GM18505 (cell line): ENCODE measurements at regions not wholly inside any gene's neighbourhood (a gene's known extent, or its start where the extent isn't known, plus 50 kb on each side); places are given as distances from the start of the nearest gene placed in this dataset.

ENCODE experiments used
- ATAC-seq: cut with Tn5 transposase; IDR thresholded peaks from one replicate; pipeline ENCODE4 v1.9.1; 2021; ENCODE audit not compliant: unreplicated experiment
- POLR2A ChIP-seq: IDR thresholded peaks from 4 replicates; pipeline ENCODE4 v1.6.1; 2011; ENCODE audit warnings: borderline replicate concordance; ENCODE audit not compliant: insufficient read depth, insufficient read length; ENCODE audit errors: extremely low read depth

GRCh38 chr18:2030647-2031046 is 540.7 kb downstream of the METTL4 start:
- TF ChIP-seq POLR2A = no peak
- ATAC-seq = no peak

DNA sequence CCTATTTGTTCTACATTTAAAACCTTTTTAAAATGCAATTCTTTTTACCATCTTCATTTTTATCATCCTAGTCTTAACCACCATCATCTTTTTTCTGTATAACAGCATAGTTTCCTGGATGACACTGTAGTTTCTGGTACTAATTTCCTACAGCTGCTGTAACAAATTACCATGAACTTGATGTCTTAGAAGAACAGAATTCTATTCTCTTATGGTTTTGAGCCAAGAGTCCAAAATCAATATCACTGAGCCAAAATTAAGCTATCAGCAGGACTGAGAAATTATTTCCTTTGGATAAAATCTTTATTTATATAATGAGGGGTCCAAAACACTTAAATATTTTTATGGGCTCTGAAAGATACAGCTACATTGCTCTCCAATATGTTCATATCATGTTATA is 539.3 kb downstream of the METTL4 start:
- ATAC-seq = no peak
- TF ChIP-seq POLR2A = no peak

GRCh38 chr18:2035056-2035455 is 536.2 kb downstream of the METTL4 start:
- ATAC-seq = no peak

GRCh38 chr18:2036086-2036485 is 535.2 kb downstream of the METTL4 start:
- ATAC-seq = no peak
- no peak for TF ChIP-seq POLR2A

More at GRCh38 chr18:2035056-2035455, 536.2 kb downstream of the METTL4 start:
- no peak for TF ChIP-seq POLR2A

DNA sequence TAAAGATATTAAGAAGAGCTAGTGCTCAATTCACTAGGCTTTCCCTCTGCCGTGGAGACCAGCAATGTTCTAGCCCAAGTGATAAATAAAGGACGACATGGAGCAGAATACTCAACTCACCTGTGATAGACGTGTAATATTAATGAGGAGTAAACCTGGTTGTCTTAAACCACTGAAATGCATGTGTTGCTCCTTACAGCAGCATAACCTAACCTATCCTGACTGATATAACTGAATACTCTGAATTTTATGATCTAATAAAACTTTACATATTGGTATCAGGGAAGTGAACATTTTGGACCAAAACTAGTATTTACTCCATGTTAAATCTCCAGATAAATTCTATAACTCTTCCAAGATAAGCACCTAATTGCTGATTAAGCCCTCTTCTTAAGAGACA is 531.0 kb downstream of the METTL4 start:
- no peak for TF ChIP-seq POLR2A
- no peak for ATAC-seq

GRCh38 chr18:2049986-2050385 is 521.3 kb downstream of the METTL4 start:
- no peak for TF ChIP-seq POLR2A
- ATAC-seq = no peak

GRCh38 chr18:2050702-2051201 is 520.6 kb downstream of the METTL4 start:
- no peak for ATAC-seq
- no peak for TF ChIP-seq POLR2A

- no peak for ATAC-seq
- TF ChIP-seq POLR2A = no peak
Observed at GRCh38 chr18:2053490-2054089, 517.7 kb downstream of the METTL4 start.

DNA sequence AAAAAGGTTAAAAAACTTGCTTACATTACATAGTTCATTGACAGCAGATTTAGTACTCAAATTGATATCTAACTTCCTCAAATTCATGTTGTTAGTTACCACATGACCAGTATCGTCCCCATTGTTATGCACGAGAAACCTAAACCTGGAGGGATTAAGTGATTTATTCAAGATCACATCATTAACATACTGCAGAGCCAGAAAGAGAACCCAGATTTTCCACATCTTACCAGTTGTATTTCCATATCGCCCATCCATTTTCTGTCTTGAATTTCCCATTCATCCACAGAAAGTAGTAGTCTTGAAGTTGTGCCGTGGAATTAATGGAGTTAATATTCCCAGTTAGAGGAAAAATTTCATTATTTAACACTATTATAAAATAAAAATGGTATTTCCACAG is 512.0 kb downstream of the METTL4 start:
- TF ChIP-seq POLR2A = no peak
- no peak for ATAC-seq

DNA sequence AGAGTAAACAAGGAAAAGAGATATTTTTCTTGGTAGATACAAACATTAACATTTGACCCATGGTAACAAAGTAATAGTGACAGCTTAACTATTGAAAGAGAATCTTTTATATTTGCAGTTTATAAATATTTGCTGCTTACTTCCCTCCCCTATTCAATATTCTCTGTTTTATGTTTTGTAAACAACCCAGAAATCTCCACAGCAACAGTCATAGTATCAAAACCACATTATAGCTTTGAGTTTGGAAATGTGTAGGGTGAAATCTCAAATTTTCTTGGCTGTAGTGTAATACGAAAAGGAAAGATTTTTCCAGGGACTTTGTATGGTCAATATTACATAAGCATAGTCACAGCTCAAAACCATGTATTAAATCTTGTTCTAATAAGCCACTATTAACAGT is 511.2 kb downstream of the METTL4 start:
- TF ChIP-seq POLR2A = no peak
- ATAC-seq = no peak

DNA sequence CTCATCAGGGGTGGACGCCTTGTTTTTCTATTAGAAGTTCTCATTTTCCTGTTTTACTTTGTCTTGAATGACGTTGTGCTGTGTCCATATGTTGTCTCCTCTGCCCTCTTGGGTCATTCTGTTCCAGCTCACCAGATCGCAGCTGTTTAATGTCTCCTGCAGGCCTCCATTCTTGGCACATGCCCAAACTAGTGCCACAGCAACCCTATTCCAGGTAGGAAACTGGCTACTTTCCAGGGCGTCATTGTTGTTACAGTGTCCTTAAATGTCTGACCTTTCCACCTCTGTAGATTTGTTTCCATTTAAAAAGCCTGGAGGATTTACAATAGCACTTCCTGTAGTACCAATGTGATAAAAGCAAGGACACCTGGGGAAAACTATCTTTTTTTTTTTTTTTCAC is 500.7 kb downstream of the METTL4 start:
- TF ChIP-seq POLR2A = no peak
- no peak for ATAC-seq

DNA sequence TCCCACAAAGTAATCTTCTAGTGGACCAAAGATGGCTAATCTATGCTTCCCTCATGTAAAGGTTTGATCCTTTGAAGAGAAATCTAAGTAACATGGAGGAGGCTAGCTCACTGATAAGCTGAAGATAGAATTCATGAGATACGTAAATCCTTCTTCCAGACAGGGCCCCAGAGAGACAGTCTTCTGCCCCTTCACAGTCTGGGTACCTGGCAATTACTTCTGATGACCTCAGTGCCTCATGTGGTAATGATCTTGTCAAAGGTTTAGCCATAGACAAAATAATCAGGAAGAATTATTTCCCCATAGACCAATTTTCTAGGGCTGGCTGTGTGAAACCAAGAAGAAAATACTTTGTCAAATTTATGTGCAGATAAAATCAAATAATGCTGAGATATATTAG is 495.8 kb downstream of the METTL4 start:
- TF ChIP-seq POLR2A = no peak
- ATAC-seq = no peak

DNA sequence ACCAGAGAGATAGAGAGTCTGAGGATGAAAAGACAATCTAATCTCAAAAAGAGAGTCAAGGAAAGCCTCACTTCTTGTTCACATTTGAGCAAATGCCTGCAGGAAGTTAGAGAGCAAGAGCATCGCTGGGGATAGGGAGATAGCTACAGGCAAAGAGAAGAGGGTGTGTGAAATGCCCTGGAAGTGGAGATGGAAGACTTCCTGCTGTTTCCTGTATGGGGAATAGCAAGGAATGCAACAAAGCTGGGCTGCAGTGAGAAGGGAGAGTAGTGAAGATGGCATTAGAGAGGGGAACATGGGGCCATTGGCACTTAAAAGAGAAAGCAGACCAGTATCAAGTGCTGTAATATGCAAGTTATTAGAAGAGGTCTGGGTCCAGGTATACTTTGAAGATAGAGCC is 488.6 kb downstream of the METTL4 start:
- ATAC-seq = no peak
- TF ChIP-seq POLR2A = no peak

- no peak for ATAC-seq
- no peak for TF ChIP-seq POLR2A
Observed at GRCh38 chr18:2083691-2084090, 487.6 kb downstream of the METTL4 start.

- no peak for ATAC-seq
- no peak for TF ChIP-seq POLR2A
Observed at GRCh38 chr18:2086439-2086838, 484.9 kb downstream of the METTL4 start.
